HepG2 (cell line): ENCODE measurements at regions not wholly inside any gene's neighbourhood (a gene's known extent, or its start where the extent isn't known, plus 50 kb on each side); places are given as distances from the start of the nearest gene placed in this dataset.

ENCODE experiments used
- ATAC-seq: fragments of 200-7000 bp; cut with Tn5 transposase; 3 replicates; pipeline ENCODE4 v1.9.1; 2020; ENCODE audit warnings: mild to moderate bottlenecking, moderate library complexity
- BruUV-seq: library from RNA; stranded (reverse); fragments of 400-500 nt; replicated peaks from 2 replicates; lab custom pipeline; 2021; lab: Mats Ljungman, UMichigan
- CTCF ChIA-PET: fragments of 300-600 bp; formaldehyde crosslinking; extraction: SDS; loops from one replicate; lab custom pipeline; 2021; ENCODE audit warnings: low total read pairs, inconsistent platforms, low intra/inter-chr PET ratio; lab: Yijun Ruan, JAX
- POLR2A ChIA-PET: fragments of 350-600 bp; sonication (Branson Sonifier 250); formaldehyde crosslinking; loops from one replicate; lab custom pipeline; 2020; ENCODE audit warnings: antibody characterized with exemption, inconsistent platforms; lab: Yijun Ruan, JAX
- DNase-seq: peaks from one replicate; pipeline ENCODE4 v3.0.0-alpha.2; 2015; ENCODE audit warnings: low spot score
- FAIRE-seq: peaks from 3 replicates; lab custom pipeline; 2011; peaks lifted over from hg19 to GRCh38; lab: Jason Lieb, UNC
- H2AFZ ChIP-seq: one replicate; pipeline ENCODE4 v1.6.1; 2011; ENCODE audit warnings: low read length, inconsistent platforms
- H3K27ac ChIP-seq: fragments of 300-600 bp; 3 replicates; pipeline ENCODE4 v1.8.0; 2011; ENCODE audit warnings: mixed run types, mild to moderate bottlenecking, mixed read lengths, low read length, inconsistent platforms; ENCODE audit not compliant: insufficient read depth; ENCODE audit errors: extremely low read length
- H3K27me3 ChIP-seq, 2 experiments: fragments of 200-600 bp in 1 of 2; 2 replicates in 1 of 2; 3 replicates in 1 of 2; pipeline versions ENCODE4 v1.6.0 to v1.8.0; 2011; ENCODE audit warnings: low read length in 2 of 2, mild to moderate bottlenecking in 2 of 2, moderate library complexity in 2 of 2, inconsistent platforms in 1 of 2; ENCODE audit not compliant: insufficient read depth in 2 of 2, control insufficient read depth in 1 of 2
- H3K36me3 ChIP-seq, 2 experiments: fragments of 200-600 bp in 1 of 2; replicated peaks in 1 of 2; 2 replicates in 1 of 2; 3 replicates in 1 of 2; pipeline versions ENCODE4 v1.5.1 to v1.8.0; 2011; ENCODE audit warnings: low read length in 2 of 2, inconsistent platforms in 1 of 2; ENCODE audit not compliant: insufficient read depth in 2 of 2, control insufficient read depth in 1 of 2
- H3K4me1 ChIP-seq: 2 replicates; pipeline ENCODE4 v1.5.1; 2012; ENCODE audit warnings: low read length, inconsistent platforms; ENCODE audit not compliant: insufficient read depth
- H3K4me2 ChIP-seq: 2 replicates; pipeline ENCODE4 v1.6.0; 2011; ENCODE audit warnings: low read depth, low read length, inconsistent platforms
- H3K4me3 ChIP-seq, 3 experiments: fragments of 200-600 bp in 1 of 3; sonication (generic), shearing (Covaris generic) in 1 of 3; replicated peaks in 1 of 3; 2 replicates each; pipeline ENCODE4 v1.5.1; 2011 to 2016; ENCODE audit warnings: low read length in 3 of 3, inconsistent platforms in 2 of 3, low read depth in 2 of 3, mild to moderate bottlenecking in 2 of 3, control low read depth in 1 of 3, mixed read lengths in 1 of 3; ENCODE audit not compliant: insufficient read depth in 1 of 3
- H3K79me2 ChIP-seq: one replicate; pipeline ENCODE4 v1.6.1; 2011; ENCODE audit warnings: low read length, inconsistent platforms; ENCODE audit not compliant: insufficient read depth
- H3K9ac ChIP-seq: 2 replicates; pipeline ENCODE4 v1.6.0; 2011; ENCODE audit warnings: mild to moderate bottlenecking, low read depth, low read length, inconsistent platforms; ENCODE audit not compliant: insufficient read depth
- H3K9me3 ChIP-seq: 2 replicates; pipeline ENCODE4 v1.5.1; 2012; ENCODE audit warnings: mild to moderate bottlenecking, low read length
- H4K20me1 ChIP-seq: 2 replicates; pipeline ENCODE4 v1.6.0; 2011; ENCODE audit warnings: inconsistent platforms, mild to moderate bottlenecking, low read length, moderate library complexity; ENCODE audit not compliant: insufficient read depth
- NBN ChIP-seq: fragments of 450-650 bp; conservative IDR thresholded peaks from 2 replicates; pipeline ENCODE4 v1.6.1; 2017
- ZNF598 ChIP-seq: sonication (generic); formaldehyde crosslinking; IDR thresholded peaks from 2 replicates; pipeline ENCODE4 v1.5.1; 2020; ENCODE audit warnings: mild to moderate bottlenecking, missing genetic modification reagents, borderline replicate concordance
- ZNF619 ChIP-seq: sonication (generic); formaldehyde crosslinking; IDR thresholded peaks from 2 replicates; pipeline ENCODE4 v1.4.0; 2020; ENCODE audit warnings: mild to moderate bottlenecking, missing genetic modification reagents
- ZNF768 ChIP-seq: sonication (generic); formaldehyde crosslinking; IDR thresholded peaks from 2 replicates; pipeline ENCODE4 v1.4.0; 2020; ENCODE audit warnings: missing genetic modification reagents
- WGBS: methylation state at CpG from one replicate; pipeline ENCODE4 v1.1.6; 2017; ENCODE audit warnings: low lambda C conversion rate; 5-methylcytosine and 5-hydroxymethylcytosine counted together
- in situ Hi-C: cut with HindIII; loops from 2 replicates; pipeline ENCODE4 v1.10.0; 2017; ENCODE audit warnings: low pct_unique_long_range_greater_than_20kb; ENCODE audit not compliant: extremely low pct_ligation_motif_present
- intact Hi-C: fragments of 100-400 bp; cut with micrococcal nuclease; formaldehyde crosslinking; loops from one replicate; pipeline ENCODE4 v1.10.0; 2022; ENCODE audit not compliant: unreplicated experiment
- TF ChIP-seq, protein P1 (sequence below): sonication (generic); formaldehyde crosslinking; conservative IDR thresholded peaks from 2 replicates; pipeline ENCODE4 v1.4.0; 2020; ENCODE audit warnings: missing genetic modification reagents
- TF ChIP-seq, protein P2 (sequence below): conservative IDR thresholded peaks from 2 replicates; pipeline ENCODE4 v1.6.1; 2018; ENCODE audit warnings: missing genetic modification reagents
- TF ChIP-seq, protein P3 (sequence below): sonication (generic); formaldehyde crosslinking; conservative IDR thresholded peaks from 2 replicates; pipeline ENCODE4 v1.4.0; 2020; ENCODE audit warnings: missing genetic modification reagents
- TF ChIP-seq, protein P4 (sequence below): sonication (generic); formaldehyde crosslinking; IDR thresholded peaks from 2 replicates; pipeline ENCODE4 v1.8.1; 2023; ENCODE audit warnings: missing genetic modification reagents, mild to moderate bottlenecking, borderline replicate concordance
- TF ChIP-seq, protein P5 (sequence below): sonication (generic); formaldehyde crosslinking; IDR thresholded peaks from 2 replicates; pipeline ENCODE4 v1.4.0; 2020; ENCODE audit warnings: mild to moderate bottlenecking, low read depth, missing genetic modification reagents

DNA sequence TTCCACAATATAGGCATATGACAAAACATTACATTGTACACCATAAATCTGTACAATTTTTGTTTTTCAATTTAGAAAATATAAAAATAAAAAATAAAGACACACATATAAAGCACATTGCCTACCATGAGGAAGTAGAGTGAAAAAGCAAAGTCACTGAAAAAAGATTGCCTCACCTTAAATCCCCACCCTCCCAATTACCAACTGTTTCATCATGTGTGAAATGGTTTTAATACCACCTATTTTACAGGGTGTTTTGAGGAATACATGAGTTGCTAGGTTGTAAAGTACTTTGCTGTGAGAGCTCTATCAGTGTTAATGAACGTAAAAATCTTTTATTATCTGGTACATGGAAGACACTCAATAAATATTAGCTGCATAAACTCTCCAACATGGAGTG is 373.6 kb upstream of the NDST3 start:
- H4K20me1 ChIP-seq: no peaks in the 10 kb centered on the region
- ATAC-seq (no peak), DNase-seq (no peak), FAIRE-seq (no peak)
- BruUV-seq: no TSS peak
- H3K36me3 ChIP-seq: no peaks in the 10 kb centered on the region
- CTCF ChIA-PET: no interaction called here
- no peak overlapping the region for H3K9ac ChIP-seq
- no peak overlapping the region for H3K27ac ChIP-seq
- no peak overlapping the region for H3K4me3 ChIP-seq
- no peaks in the 10 kb centered on the region for H3K27me3 ChIP-seq
- H3K4me1 ChIP-seq: no peaks in the 10 kb centered on the region
- 0% methylated on average over 1 of the region's 1 CpG for WGBS
- H2AFZ ChIP-seq: no peak overlapping the region
- no peak overlapping the region for H3K4me2 ChIP-seq
- no peaks in the 10 kb centered on the region for H3K79me2 ChIP-seq
- no peaks in the 10 kb centered on the region for H3K9me3 ChIP-seq
- POLR2A ChIA-PET: no interaction called here
- in situ Hi-C loops: no loop called here
- TF ChIP-seq, protein P1, sequence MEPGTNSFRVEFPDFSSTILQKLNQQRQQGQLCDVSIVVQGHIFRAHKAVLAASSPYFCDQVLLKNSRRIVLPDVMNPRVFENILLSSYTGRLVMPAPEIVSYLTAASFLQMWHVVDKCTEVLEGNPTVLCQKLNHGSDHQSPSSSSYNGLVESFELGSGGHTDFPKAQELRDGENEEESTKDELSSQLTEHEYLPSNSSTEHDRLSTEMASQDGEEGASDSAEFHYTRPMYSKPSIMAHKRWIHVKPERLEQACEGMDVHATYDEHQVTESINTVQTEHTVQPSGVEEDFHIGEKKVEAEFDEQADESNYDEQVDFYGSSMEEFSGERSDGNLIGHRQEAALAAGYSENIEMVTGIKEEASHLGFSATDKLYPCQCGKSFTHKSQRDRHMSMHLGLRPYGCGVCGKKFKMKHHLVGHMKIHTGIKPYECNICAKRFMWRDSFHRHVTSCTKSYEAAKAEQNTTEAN (CRISPR knock-in tag): no peak
- TF ChIP-seq, protein P2, sequence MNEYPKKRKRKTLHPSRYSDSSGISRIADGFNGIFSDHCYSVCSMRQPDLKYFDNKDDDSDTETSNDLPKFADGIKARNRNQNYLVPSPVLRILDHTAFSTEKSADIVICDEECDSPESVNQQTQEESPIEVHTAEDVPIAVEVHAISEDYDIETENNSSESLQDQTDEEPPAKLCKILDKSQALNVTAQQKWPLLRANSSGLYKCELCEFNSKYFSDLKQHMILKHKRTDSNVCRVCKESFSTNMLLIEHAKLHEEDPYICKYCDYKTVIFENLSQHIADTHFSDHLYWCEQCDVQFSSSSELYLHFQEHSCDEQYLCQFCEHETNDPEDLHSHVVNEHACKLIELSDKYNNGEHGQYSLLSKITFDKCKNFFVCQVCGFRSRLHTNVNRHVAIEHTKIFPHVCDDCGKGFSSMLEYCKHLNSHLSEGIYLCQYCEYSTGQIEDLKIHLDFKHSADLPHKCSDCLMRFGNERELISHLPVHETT (CRISPR knock-in tag): no peak
- TF ChIP-seq, protein P3, sequence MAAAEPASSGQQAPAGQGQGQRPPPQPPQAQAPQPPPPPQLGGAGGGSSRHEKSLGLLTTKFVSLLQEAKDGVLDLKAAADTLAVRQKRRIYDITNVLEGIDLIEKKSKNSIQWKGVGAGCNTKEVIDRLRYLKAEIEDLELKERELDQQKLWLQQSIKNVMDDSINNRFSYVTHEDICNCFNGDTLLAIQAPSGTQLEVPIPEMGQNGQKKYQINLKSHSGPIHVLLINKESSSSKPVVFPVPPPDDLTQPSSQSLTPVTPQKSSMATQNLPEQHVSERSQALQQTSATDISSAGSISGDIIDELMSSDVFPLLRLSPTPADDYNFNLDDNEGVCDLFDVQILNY (CRISPR knock-in tag): no peak
- TF ChIP-seq, protein P4, sequence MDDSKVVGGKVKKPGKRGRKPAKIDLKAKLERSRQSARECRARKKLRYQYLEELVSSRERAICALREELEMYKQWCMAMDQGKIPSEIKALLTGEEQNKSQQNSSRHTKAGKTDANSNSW: no peak
- no peak for TF ChIP-seq NBN
- TF ChIP-seq ZNF768: no peak
- TF ChIP-seq ZNF619 (CRISPR knock-in tag): no peak
- TF ChIP-seq ZNF598 (CRISPR knock-in tag): no peak
- TF ChIP-seq, protein P5, sequence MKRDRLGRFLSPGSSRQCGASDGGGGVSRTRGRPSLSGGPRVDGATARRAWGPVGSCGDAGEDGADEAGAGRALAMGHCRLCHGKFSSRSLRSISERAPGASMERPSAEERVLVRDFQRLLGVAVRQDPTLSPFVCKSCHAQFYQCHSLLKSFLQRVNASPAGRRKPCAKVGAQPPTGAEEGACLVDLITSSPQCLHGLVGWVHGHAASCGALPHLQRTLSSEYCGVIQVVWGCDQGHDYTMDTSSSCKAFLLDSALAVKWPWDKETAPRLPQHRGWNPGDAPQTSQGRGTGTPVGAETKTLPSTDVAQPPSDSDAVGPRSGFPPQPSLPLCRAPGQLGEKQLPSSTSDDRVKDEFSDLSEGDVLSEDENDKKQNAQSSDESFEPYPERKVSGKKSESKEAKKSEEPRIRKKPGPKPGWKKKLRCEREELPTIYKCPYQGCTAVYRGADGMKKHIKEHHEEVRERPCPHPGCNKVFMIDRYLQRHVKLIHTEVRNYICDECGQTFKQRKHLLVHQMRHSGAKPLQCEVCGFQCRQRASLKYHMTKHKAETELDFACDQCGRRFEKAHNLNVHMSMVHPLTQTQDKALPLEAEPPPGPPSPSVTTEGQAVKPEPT: no peak
- intact Hi-C loops: no loop called here
